Natural killer cell (primary cell): ENCODE measurements at regions not wholly inside any gene's neighbourhood (a gene's known extent, or its start where the extent isn't known, plus 50 kb on each side); places are given as distances from the start of the nearest gene placed in this dataset.

Experiments
- ATAC-seq, 3 donors: fragments of 150-1000 bp in 2 of 3; fragments of 200-7000 bp in 1 of 3; cut with Tn5 transposase; 1 replicate in 1 of 3; 2 replicates in 2 of 3; pipeline ENCODE4 v1.10.0; 2021; ENCODE audit warnings: mild to moderate bottlenecking in 2 of 3, moderate library complexity in 2 of 3
- DNase-seq, 2 donors: peaks; one replicate each; pipeline versions ENCODE4 v3.0.0 to v3.0.0-alpha.2; 2013 to 2021; ENCODE audit warnings: mixed read lengths in 1 of 2
- H3K27ac ChIP-seq: one replicate; pipeline ENCODE4 v1.5.1; 2013; ENCODE audit warnings: mild to moderate bottlenecking, low read length
- H3K27me3 ChIP-seq: one replicate; pipeline ENCODE4 v1.6.1; 2013; ENCODE audit warnings: low read length; ENCODE audit not compliant: control insufficient read depth, insufficient read depth
- H3K36me3 ChIP-seq: one replicate; pipeline ENCODE4 v1.6.1; 2013; ENCODE audit warnings: low read length; ENCODE audit not compliant: control insufficient read depth, insufficient read depth
- H3K4me1 ChIP-seq: one replicate; pipeline ENCODE4 v1.6.1; 2013; ENCODE audit warnings: low read length; ENCODE audit not compliant: control insufficient read depth, insufficient read depth
- H3K4me3 ChIP-seq: one replicate; pipeline ENCODE4 v1.5.1; 2013; ENCODE audit warnings: low read length
- H3K9me3 ChIP-seq: one replicate; pipeline ENCODE4 v1.6.1; 2013; ENCODE audit warnings: low read length; ENCODE audit not compliant: control insufficient read depth, insufficient read depth
- H3K27ac Mint-ChIP-seq, 2 donors: one replicate each; pipeline ENCODE4 v1.8.0; 2022; ENCODE audit warnings: mild to moderate bottlenecking in 2 of 2, mixed read lengths in 2 of 2, moderate library complexity in 1 of 2
- H3K27me3 Mint-ChIP-seq, 2 donors: one replicate each; pipeline ENCODE4 v1.8.0; 2022; ENCODE audit warnings: low read depth in 2 of 2, mixed read lengths in 2 of 2
- H3K36me3 Mint-ChIP-seq: one replicate; pipeline ENCODE4 v1.8.0; 2022; ENCODE audit warnings: mixed read lengths
- H3K4me1 Mint-ChIP-seq, 2 donors: one replicate each; pipeline ENCODE4 v1.8.0; 2022; ENCODE audit warnings: mixed read lengths in 2 of 2
- H3K4me3 Mint-ChIP-seq: one replicate; pipeline ENCODE4 v1.8.0; 2022; ENCODE audit warnings: mild to moderate bottlenecking, moderate library complexity, mixed read lengths
- H3K9me3 Mint-ChIP-seq, 2 donors: one replicate each; pipeline ENCODE4 v1.8.0; 2022; ENCODE audit warnings: mixed read lengths in 2 of 2
- WGBS: methylation state at CpG from one replicate; pipeline ENCODE4 v1.1.7; 2013; ENCODE audit warnings: missing lambda C conversion rate; ENCODE audit not compliant: insufficient coverage; 5-methylcytosine and 5-hydroxymethylcytosine counted together
- intact Hi-C: fragments of 100-400 bp; cut with micrococcal nuclease; formaldehyde crosslinking; loops from one replicate; pipeline ENCODE4 v1.14.2; 2022
- TF ChIP-seq, protein P1 (sequence below): fragments of 200-600 bp; IDR thresholded peaks from one replicate; pipeline ENCODE4 v1.8.0; 2022; ENCODE audit warnings: antibody characterized with exemption

DNA sequence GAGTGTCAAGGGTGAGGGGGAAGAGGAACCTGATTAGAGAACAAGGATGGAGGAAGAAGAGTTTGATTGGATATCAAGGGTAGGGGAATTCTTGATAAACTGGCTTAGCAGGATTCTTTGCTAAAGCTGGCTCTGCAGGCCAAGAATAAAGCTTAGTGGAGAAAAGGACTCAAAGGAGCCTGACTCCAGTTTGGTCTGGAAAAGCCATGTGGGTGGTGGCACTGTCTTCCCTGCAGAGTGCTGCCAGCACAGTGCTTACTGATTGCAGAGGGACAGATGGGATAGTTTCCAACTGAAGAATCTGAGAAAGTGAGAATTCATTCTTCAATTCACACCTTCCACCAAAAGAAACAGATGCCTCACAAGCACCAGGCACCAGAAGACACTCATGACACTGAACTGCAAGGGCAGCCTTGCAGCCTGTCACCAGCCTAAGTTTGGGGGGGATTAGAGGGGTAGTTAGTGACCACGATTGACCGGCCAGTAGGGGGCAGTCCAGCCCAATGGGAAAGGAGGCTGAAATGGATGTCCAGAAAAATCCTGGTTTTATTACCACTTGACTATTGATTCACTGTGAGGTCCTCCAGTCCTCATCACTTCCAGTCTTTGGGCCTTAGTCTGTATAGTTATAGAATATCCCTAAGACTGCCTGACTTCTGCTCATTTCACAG, 334.5 kb downstream of the SMAD2 start:
- Mint-ChIP-seq H3K27ac (no peak overlapping the region), H3K9me3 (peaks cover 4 to 5% of the 10 kb centered on the region in 2 donors), H3K4me3 (no peak overlapping the region), H3K36me3 (no peaks in the 10 kb centered on the region), H3K4me1 (peaks cover 5 to 11% of the 10 kb centered on the region in 2 donors), H3K27me3 (peaks cover 18 to 29% of the 10 kb centered on the region in 2 donors)
- ATAC-seq (no peak), DNase-seq (peak in 1 of 2 donors; percentile 4)
- no peak overlapping the region for H3K4me3 ChIP-seq
- 4% methylated on average over 2 of the region's 2 CpGs for WGBS
- H3K9me3 ChIP-seq: no peaks in the 10 kb centered on the region
- H3K4me1 ChIP-seq: no peaks in the 10 kb centered on the region
- no peaks in the 10 kb centered on the region for H3K27me3 ChIP-seq
- no peaks in the 10 kb centered on the region for H3K36me3 ChIP-seq
- intact Hi-C loops: no loop called here
- TF ChIP-seq, protein P1, sequence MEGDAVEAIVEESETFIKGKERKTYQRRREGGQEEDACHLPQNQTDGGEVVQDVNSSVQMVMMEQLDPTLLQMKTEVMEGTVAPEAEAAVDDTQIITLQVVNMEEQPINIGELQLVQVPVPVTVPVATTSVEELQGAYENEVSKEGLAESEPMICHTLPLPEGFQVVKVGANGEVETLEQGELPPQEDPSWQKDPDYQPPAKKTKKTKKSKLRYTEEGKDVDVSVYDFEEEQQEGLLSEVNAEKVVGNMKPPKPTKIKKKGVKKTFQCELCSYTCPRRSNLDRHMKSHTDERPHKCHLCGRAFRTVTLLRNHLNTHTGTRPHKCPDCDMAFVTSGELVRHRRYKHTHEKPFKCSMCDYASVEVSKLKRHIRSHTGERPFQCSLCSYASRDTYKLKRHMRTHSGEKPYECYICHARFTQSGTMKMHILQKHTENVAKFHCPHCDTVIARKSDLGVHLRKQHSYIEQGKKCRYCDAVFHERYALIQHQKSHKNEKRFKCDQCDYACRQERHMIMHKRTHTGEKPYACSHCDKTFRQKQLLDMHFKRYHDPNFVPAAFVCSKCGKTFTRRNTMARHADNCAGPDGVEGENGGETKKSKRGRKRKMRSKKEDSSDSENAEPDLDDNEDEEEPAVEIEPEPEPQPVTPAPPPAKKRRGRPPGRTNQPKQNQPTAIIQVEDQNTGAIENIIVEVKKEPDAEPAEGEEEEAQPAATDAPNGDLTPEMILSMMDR: no peak
- no peak overlapping the region for H3K27ac ChIP-seq

- ATAC-seq: no peak
- TF ChIP-seq, protein P1: no peak
Observed at GRCh38 chr18:47594621-47595086, 335.8 kb downstream of the SMAD2 start.

GRCh38 chr18:47593744-47594472, 336.6 kb downstream of the SMAD2 start:
- Mint-ChIP-seq H3K4me1 (peaks cover 5% of the 10 kb centered on the region in 2 donors), H3K4me3 (no peak overlapping the region), H3K36me3 (no peaks in the 10 kb centered on the region), H3K27ac (no peak overlapping the region), H3K9me3 (no peaks in the 10 kb centered on the region), H3K27me3 (peaks cover 18 to 29% of the 10 kb centered on the region in 2 donors)
- no peak for ATAC-seq
- no peak overlapping the region for H3K27ac ChIP-seq
- no peaks in the 10 kb centered on the region for H3K36me3 ChIP-seq
- intact Hi-C loops: no loop called here
- H3K4me3 ChIP-seq: no peak overlapping the region
- TF ChIP-seq, protein P1: no peak
- 29% methylated on average over 13 of the region's 13 CpGs for WGBS
- H3K9me3 ChIP-seq: no peaks in the 10 kb centered on the region
- H3K27me3 ChIP-seq: no peaks in the 10 kb centered on the region
- H3K4me1 ChIP-seq: no peaks in the 10 kb centered on the region
- no peak for DNase-seq

More at GRCh38 chr18:47594621-47595086, 335.8 kb downstream of the SMAD2 start:
- no peak overlapping the region for H3K4me3 ChIP-seq
- Mint-ChIP-seq H3K27me3 (peaks cover 18 to 29% of the 10 kb centered on the region in 2 donors), H3K9me3 (no peaks in the 10 kb centered on the region), H3K36me3 (no peaks in the 10 kb centered on the region), H3K4me3 (no peak overlapping the region), H3K4me1 (peaks cover 5% of the 10 kb centered on the region in 2 donors), H3K27ac (no peak overlapping the region)
- H3K9me3 ChIP-seq: no peaks in the 10 kb centered on the region
- no peaks in the 10 kb centered on the region for H3K4me1 ChIP-seq
- intact Hi-C loops: no loop called here
- H3K36me3 ChIP-seq: no peaks in the 10 kb centered on the region
- no peak for DNase-seq
- H3K27ac ChIP-seq: no peak overlapping the region
- WGBS: 85% methylated on average over 23 of the region's 23 CpGs
- no peaks in the 10 kb centered on the region for H3K27me3 ChIP-seq
